ENCODE measurements at regions not wholly inside any gene's neighbourhood (a gene's known extent, or its start where the extent isn't known, plus 50 kb on each side); places are given as distances from the start of the nearest gene placed in this dataset.

GRCh38 chr2:7588295-7588694 lies 671.1 kb downstream of the RNF144A start:
- no peak for DNase-seq (ENCODE audit: low read depth in 2 of 2)

GRCh38 chr2:7592618-7593140 lies 675.5 kb downstream of the RNF144A start:
- DNase-seq (ENCODE audit: low read depth in 2 of 2), result no peak

GRCh38 chr2:7593360-7593759 lies 676.1 kb downstream of the RNF144A start:
- DNase-seq (ENCODE audit: low read depth in 2 of 2), result no peak

- DNase-seq (ENCODE audit: low read depth in 2 of 2), result no peak
These were observed 677.0 kb downstream of the RNF144A start for GRCh38 chr2:7594211-7594610.

GRCh38 chr2:7595206-7595605 lies 678.0 kb downstream of the RNF144A start:
- DNase-seq (ENCODE audit: low read depth in 2 of 2), result no peak

- DNase-seq (ENCODE audit: low read depth in 2 of 2), result no peak
These were observed 681.2 kb downstream of the RNF144A start for GRCh38 chr2:7598402-7598801.

- no peak for DNase-seq (ENCODE audit: low read depth in 2 of 2)
These were observed 682.4 kb downstream of the RNF144A start for GRCh38 chr2:7599462-7600258.

- no peak for DNase-seq (ENCODE audit: low read depth in 2 of 2)
These were observed 684.8 kb downstream of the RNF144A start for GRCh38 chr2:7601990-7602389.

GRCh38 chr2:7604456-7604855 lies 687.2 kb downstream of the RNF144A start:
- DNase-seq (ENCODE audit: low read depth in 2 of 2), result no peak

- no peak for DNase-seq (ENCODE audit: low read depth in 2 of 2)
These were observed 690.4 kb downstream of the RNF144A start for GRCh38 chr2:7607441-7608173.

- no peak for DNase-seq (ENCODE audit: low read depth in 2 of 2)
These were observed 692.3 kb downstream of the RNF144A start for GRCh38 chr2:7609556-7609955.

- DNase-seq (ENCODE audit: low read depth in 2 of 2), result no peak
These were observed 692.8 kb downstream of the RNF144A start for GRCh38 chr2:7609974-7610373.

- DNase-seq (ENCODE audit: low read depth in 2 of 2), result no peak
These were observed 694.5 kb downstream of the RNF144A start for GRCh38 chr2:7611750-7612149.

GRCh38 chr2:7612969-7613368 lies 695.8 kb downstream of the RNF144A start:
- DNase-seq (ENCODE audit: low read depth in 2 of 2), result no peak

- no peak for DNase-seq (ENCODE audit: low read depth in 2 of 2)
These were observed 696.6 kb downstream of the RNF144A start for GRCh38 chr2:7613831-7614230.

GRCh38 chr2:7618031-7618430 lies 700.8 kb downstream of the RNF144A start:
- no peak for DNase-seq (ENCODE audit: low read depth in 2 of 2)

GRCh38 chr2:7619203-7619970 lies 702.2 kb downstream of the RNF144A start:
- no peak for DNase-seq (ENCODE audit: low read depth in 2 of 2)

- DNase-seq (ENCODE audit: low read depth in 2 of 2), result no peak
These were observed 703.0 kb downstream of the RNF144A start for GRCh38 chr2:7620255-7620654.

- DNase-seq (ENCODE audit: low read depth in 2 of 2), result no peak
These were observed 704.0 kb downstream of the RNF144A start for GRCh38 chr2:7621018-7621814.

GRCh38 chr2:7625392-7626138 lies 708.4 kb downstream of the RNF144A start:
- no peak for DNase-seq (ENCODE audit: low read depth in 2 of 2)
